ENCODE measurements at regions not wholly inside any gene's neighbourhood (a gene's known extent, or its start where the extent isn't known, plus 50 kb on each side); places are given as distances from the start of the nearest gene placed in this dataset.

DNA sequence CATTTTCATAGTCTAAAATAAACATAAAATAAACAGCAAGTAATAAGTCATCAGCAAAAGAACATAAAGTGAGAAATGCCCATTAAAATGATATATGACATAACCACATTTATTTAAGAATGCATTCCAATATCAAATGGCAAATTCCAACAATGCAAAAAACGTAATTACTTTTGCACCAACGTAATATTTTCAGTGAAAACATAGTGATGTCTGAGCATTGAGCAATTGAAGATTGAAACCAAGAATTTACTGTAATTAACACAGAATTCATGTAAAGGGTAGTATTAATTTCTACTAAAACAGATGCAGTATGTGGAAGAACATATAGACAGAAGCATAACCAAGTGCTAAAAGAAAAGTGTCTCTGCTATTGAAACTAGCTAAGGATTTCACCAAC, 123.0 kb upstream of the TNS3 start:
- H3K27me3 ChIP-seq, result no peaks in the 10 kb centered on the region
- TF ChIP-seq POLR2A (IDR thresholded peaks at IDR 0.05), result no peak
- H3K4me3 ChIP-seq, result no peak overlapping the region
- 66 to 85% methylated on average over 2 of the region's 2 CpGs for WGBS, 2 donors
- H3K9me3 ChIP-seq, result no peaks in the 10 kb centered on the region
- H3K4me1 ChIP-seq, result no peaks in the 10 kb centered on the region
- H3K27ac ChIP-seq, result no peak overlapping the region
- H3K36me3 ChIP-seq, result no peaks in the 10 kb centered on the region
- DNase-seq, result no peak
- intact Hi-C loops (cut with DNase I), result no loop called here

GRCh38 chr7:47702080-47702479, 120.2 kb upstream of the TNS3 start:
- Histone ChIP-seq H3K4me3 (no peak overlapping the region), H3K4me1 (no peaks in the 10 kb centered on the region), H3K27me3 (no peaks in the 10 kb centered on the region), H3K27ac (no peak overlapping the region), H3K36me3 (no peaks in the 10 kb centered on the region), H3K9me3 (no peaks in the 10 kb centered on the region)
- intact Hi-C loops (cut with DNase I), result no loop called here
- no peak for DNase-seq
- 83 to 87% methylated on average over 1 of the region's 1 CpG for WGBS, 2 donors
- TF ChIP-seq POLR2A (IDR thresholded peaks at IDR 0.05) (no peak), CTCF (IDR thresholded peaks at IDR 0.05) (no peak)

GRCh38 chr7:47698386-47698785, 116.5 kb upstream of the TNS3 start:
- no peak overlapping the region for H3K4me3 ChIP-seq
- 20 to 36% methylated on average over 1 of the region's 1 CpG for WGBS, 2 donors
- no peak overlapping the region for H3K27ac ChIP-seq
- H3K36me3 ChIP-seq, result no peaks in the 10 kb centered on the region
- DNase-seq, result no peak
- no peaks in the 10 kb centered on the region for H3K9me3 ChIP-seq
- intact Hi-C loops (cut with DNase I), result no loop called here
- no peak for TF ChIP-seq CTCF (IDR thresholded peaks at IDR 0.05)
- TF ChIP-seq POLR2A (IDR thresholded peaks at IDR 0.05), result no peak
- no peaks in the 10 kb centered on the region for H3K27me3 ChIP-seq
- H3K4me1 ChIP-seq, result no peaks in the 10 kb centered on the region

GRCh38 chr7:47697543-47697942, 115.6 kb upstream of the TNS3 start:
- no peak for DNase-seq
- intact Hi-C loops (cut with DNase I), result no loop called here
- 63 to 71% methylated on average over 2 to 4 of the region's 4 CpGs for WGBS, 2 donors
- TF ChIP-seq CTCF (IDR thresholded peaks at IDR 0.05) (no peak), POLR2A (IDR thresholded peaks at IDR 0.05) (no peak)
- no peaks in the 10 kb centered on the region for H3K9me3 ChIP-seq
- H3K4me3 ChIP-seq, result no peak overlapping the region
- no peak overlapping the region for H3K27ac ChIP-seq
- no peaks in the 10 kb centered on the region for H3K27me3 ChIP-seq
- H3K4me1 ChIP-seq, result no peaks in the 10 kb centered on the region
- no peaks in the 10 kb centered on the region for H3K36me3 ChIP-seq

GRCh38 chr7:47696152-47696710, 114.3 kb upstream of the TNS3 start:
- Histone ChIP-seq H3K27ac (no peak overlapping the region), H3K4me3 (no peak overlapping the region), H3K27me3 (no peaks in the 10 kb centered on the region), H3K36me3 (no peaks in the 10 kb centered on the region), H3K9me3 (no peaks in the 10 kb centered on the region), H3K4me1 (no peaks in the 10 kb centered on the region)
- DNase-seq, result no peak
- WGBS, 2 donors, result 86 to 88% methylated on average over 6 to 7 of the region's 7 CpGs
- TF ChIP-seq CTCF (IDR thresholded peaks at IDR 0.05) (no peak), POLR2A (IDR thresholded peaks at IDR 0.05) (no peak)
- intact Hi-C loops (cut with DNase I), result no loop called here

- no peaks in the 10 kb centered on the region for H3K27me3 ChIP-seq
- H3K4me1 ChIP-seq, result no peaks in the 10 kb centered on the region
- intact Hi-C loops (cut with DNase I), result no loop called here
- H3K36me3 ChIP-seq, result no peaks in the 10 kb centered on the region
- 62 to 80% methylated on average over 4 of the region's 4 CpGs for WGBS, 2 donors
- no peak overlapping the region for H3K4me3 ChIP-seq
- no peaks in the 10 kb centered on the region for H3K9me3 ChIP-seq
- H3K27ac ChIP-seq, result no peak overlapping the region
- no peak for TF ChIP-seq CTCF (IDR thresholded peaks at IDR 0.05)
- TF ChIP-seq POLR2A (IDR thresholded peaks at IDR 0.05), result no peak
- DNase-seq, result no peak
Observed at GRCh38 chr7:47693216-47693615, 111.3 kb upstream of the TNS3 start.
